Neural progenitor cell (in vitro differentiated cells): ENCODE measurements at regions not wholly inside any gene's neighbourhood (a gene's known extent, or its start where the extent isn't known, plus 50 kb on each side); places are given as distances from the start of the nearest gene placed in this dataset.
"Not testable (repeated sequence)": the region's sequence is repeated elsewhere in the genome, so short reads cannot be mapped to it uniquely, and the experiment has no call there.

Experiments used
- DNase-seq: peaks from one replicate; pipeline ENCODE4 v3.0.0-alpha.2; 2016; ENCODE audit warnings: low spot score
- H2AFZ ChIP-seq: fragments of 200-600 bp; sonication (generic); replicated peaks from 2 replicates; pipeline ENCODE4 v1.6.1; 2016; ENCODE audit warnings: antibody characterized with exemption
- H3F3A ChIP-seq: fragments of 200-600 bp; sonication (generic); 2 replicates; pipeline ENCODE4 v1.6.1; 2016; ENCODE audit warnings: antibody characterized with exemption, low read depth
- H3K27ac ChIP-seq: fragments of 200-600 bp; sonication (generic); 2 replicates; pipeline ENCODE4 v1.5.1; 2016; ENCODE audit warnings: mild to moderate bottlenecking
- H3K27me3 ChIP-seq: fragments of 200-600 bp; sonication (generic); 2 replicates; pipeline ENCODE4 v1.6.1; 2016; ENCODE audit warnings: mild to moderate bottlenecking, moderate library complexity
- H3K36me3 ChIP-seq: fragments of 200-600 bp; sonication (generic); 2 replicates; pipeline ENCODE4 v1.5.1; 2016
- H3K4me1 ChIP-seq: fragments of 200-600 bp; sonication (generic); 2 replicates; pipeline ENCODE4 v1.6.1; 2016; ENCODE audit warnings: mixed run types
- H3K4me2 ChIP-seq: fragments of 200-600 bp; sonication (generic); 2 replicates; pipeline ENCODE4 v1.6.1; 2016
- H3K4me3 ChIP-seq: fragments of 200-600 bp; sonication (generic); 2 replicates; pipeline ENCODE4 v1.5.1; 2016
- H3K79me2 ChIP-seq: fragments of 200-600 bp; sonication (generic); 2 replicates; pipeline ENCODE4 v1.6.1; 2016; ENCODE audit warnings: low read depth
- H3K9ac ChIP-seq: fragments of 200-600 bp; sonication (generic); 2 replicates; pipeline ENCODE4 v1.6.1; 2016
- H3K9me3 ChIP-seq: fragments of 200-600 bp; sonication (generic); 2 replicates; pipeline ENCODE4 v1.5.1; 2016; ENCODE audit warnings: low read depth
- H4K20me1 ChIP-seq: fragments of 200-600 bp; sonication (generic); 2 replicates; pipeline ENCODE4 v1.6.1; 2016; ENCODE audit warnings: low read depth
- H3K27ac Mint-ChIP-seq: 3 replicates; pipeline ENCODE4 v1.8.0; 2021; ENCODE audit warnings: mixed read lengths
- H3K27me3 Mint-ChIP-seq: 2 replicates; pipeline ENCODE4 v1.8.0; 2022; ENCODE audit warnings: low read depth, mild to moderate bottlenecking, inconsistent platforms, moderate library complexity, mixed read lengths; ENCODE audit not compliant: insufficient read depth
- H3K36me3 Mint-ChIP-seq: 3 replicates; pipeline ENCODE4 v1.8.0; 2021; ENCODE audit warnings: mixed read lengths
- H3K4me1 Mint-ChIP-seq: 3 replicates; pipeline ENCODE4 v1.8.0; 2021; ENCODE audit warnings: mixed read lengths
- H3K4me3 Mint-ChIP-seq: 3 replicates; pipeline ENCODE4 v1.8.0; 2021; ENCODE audit warnings: mild to moderate bottlenecking, moderate library complexity, mixed read lengths
- H3K9me3 Mint-ChIP-seq: 3 replicates; pipeline ENCODE4 v1.8.0; 2020; ENCODE audit warnings: mixed read lengths

GRCh38 chr16:22572331-22573224 is 61.9 kb downstream of the NPIPB5 start:
- not testable (repeated sequence) for DNase-seq

DNA sequence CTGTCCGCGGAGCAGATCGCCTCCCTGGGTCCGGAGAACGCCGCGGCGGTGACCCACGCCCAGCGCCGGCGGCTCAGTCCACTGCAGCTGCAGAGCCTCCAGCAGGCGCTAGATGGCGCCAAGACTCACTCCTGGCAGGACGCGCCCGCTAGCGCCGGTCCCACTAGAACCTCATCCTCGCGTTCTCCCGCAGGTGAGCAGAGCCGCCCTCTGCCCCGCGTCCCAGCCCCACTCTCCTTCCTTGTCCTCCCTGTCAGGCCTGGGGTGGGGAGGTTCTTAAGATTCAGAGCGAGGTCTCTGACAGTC is 62.5 kb downstream of the NPIPB5 start:
- not testable (repeated sequence) for H3K4me1 ChIP-seq, H4K20me1 ChIP-seq, H3F3A ChIP-seq, H3K4me3 ChIP-seq, H3K27ac Mint-ChIP-seq, H3K4me2 ChIP-seq, H3K9ac ChIP-seq, DNase-seq, H3K9me3 Mint-ChIP-seq, H2AFZ ChIP-seq, H3K4me3 Mint-ChIP-seq, H3K27ac ChIP-seq, H3K36me3 Mint-ChIP-seq, H3K27me3 Mint-ChIP-seq, H3K79me2 ChIP-seq, H3K36me3 ChIP-seq, H3K9me3 ChIP-seq, H3K4me1 Mint-ChIP-seq
- peaks cover 14% of the 10 kb centered on the region for H3K27me3 ChIP-seq

More at GRCh38 chr16:22572331-22573224, 61.9 kb downstream of the NPIPB5 start:
- H3K4me3 ChIP-seq, H3K36me3 ChIP-seq, H3K27ac ChIP-seq, H3K9me3 ChIP-seq, H3K27ac Mint-ChIP-seq, H3K4me3 Mint-ChIP-seq, H3K9ac ChIP-seq, H3K79me2 ChIP-seq, H3K9me3 Mint-ChIP-seq, H4K20me1 ChIP-seq, H2AFZ ChIP-seq, H3K4me1 ChIP-seq, H3K36me3 Mint-ChIP-seq, H3K4me2 ChIP-seq, H3F3A ChIP-seq, H3K4me1 Mint-ChIP-seq: not testable (repeated sequence)
- peaks cover 11% of the 10 kb centered on the region for H3K27me3 Mint-ChIP-seq
- peaks cover 14% of the 10 kb centered on the region for H3K27me3 ChIP-seq

- H3K79me2 ChIP-seq, H4K20me1 ChIP-seq, H3K4me1 Mint-ChIP-seq, H3K9me3 Mint-ChIP-seq, H3K36me3 Mint-ChIP-seq, H3K9ac ChIP-seq, H2AFZ ChIP-seq, H3K27ac Mint-ChIP-seq, H3K4me1 ChIP-seq, DNase-seq, H3K4me3 Mint-ChIP-seq, H3K36me3 ChIP-seq, H3K27me3 Mint-ChIP-seq, H3F3A ChIP-seq, H3K9me3 ChIP-seq, H3K4me3 ChIP-seq, H3K27ac ChIP-seq, H3K4me2 ChIP-seq: not testable (repeated sequence)
- H3K27me3 ChIP-seq: peaks cover 14% of the 10 kb centered on the region
These were observed 65.8 kb downstream of the NPIPB5 start for GRCh38 chr16:22576506-22576905.

- not testable (repeated sequence) for H2AFZ ChIP-seq, H3K27ac Mint-ChIP-seq, H3K4me3 Mint-ChIP-seq, H3K27me3 Mint-ChIP-seq, H3K9me3 Mint-ChIP-seq, H4K20me1 ChIP-seq, H3K4me2 ChIP-seq, H3K9ac ChIP-seq, H3K4me1 Mint-ChIP-seq, H3K36me3 Mint-ChIP-seq, H3K27me3 ChIP-seq, H3K79me2 ChIP-seq, H3K4me3 ChIP-seq, H3K27ac ChIP-seq, DNase-seq, H3K36me3 ChIP-seq, H3F3A ChIP-seq, H3K9me3 ChIP-seq, H3K4me1 ChIP-seq
These were observed 72.5 kb downstream of the NPIPB5 start for GRCh38 chr16:22583195-22583594.

- H3K9me3 ChIP-seq, H3K27ac Mint-ChIP-seq: not testable (repeated sequence)
These were observed 73.8 kb downstream of the NPIPB5 start for GRCh38 chr16:22584459-22584858.

GRCh38 chr16:22584941-22585340 is 74.2 kb downstream of the NPIPB5 start:
- H3K9me3 ChIP-seq, H3K27ac Mint-ChIP-seq, H3K36me3 ChIP-seq, H3K27ac ChIP-seq, H3K4me1 ChIP-seq, H3F3A ChIP-seq, H4K20me1 ChIP-seq, H3K9ac ChIP-seq, H3K36me3 Mint-ChIP-seq, H3K4me1 Mint-ChIP-seq, H3K4me2 ChIP-seq, H3K27me3 ChIP-seq, DNase-seq, H3K27me3 Mint-ChIP-seq, H3K4me3 Mint-ChIP-seq, H3K4me3 ChIP-seq, H2AFZ ChIP-seq, H3K79me2 ChIP-seq, H3K9me3 Mint-ChIP-seq: not testable (repeated sequence)

More at GRCh38 chr16:22584459-22584858, 73.8 kb downstream of the NPIPB5 start:
- not testable (repeated sequence) for H3K36me3 Mint-ChIP-seq, H3K27ac ChIP-seq, H3K4me2 ChIP-seq, H4K20me1 ChIP-seq, H3K27me3 Mint-ChIP-seq, H3K9ac ChIP-seq, H3K27me3 ChIP-seq, H3K4me1 Mint-ChIP-seq, H3K4me3 Mint-ChIP-seq, H3K79me2 ChIP-seq, H3K4me1 ChIP-seq, H3K9me3 Mint-ChIP-seq, H3K36me3 ChIP-seq, DNase-seq, H2AFZ ChIP-seq, H3F3A ChIP-seq, H3K4me3 ChIP-seq

- not testable (repeated sequence) for H3F3A ChIP-seq, H3K4me3 ChIP-seq, H3K4me1 Mint-ChIP-seq, H3K9ac ChIP-seq, H3K4me3 Mint-ChIP-seq, DNase-seq, H3K9me3 Mint-ChIP-seq, H3K4me2 ChIP-seq, H3K27ac Mint-ChIP-seq, H2AFZ ChIP-seq, H3K36me3 ChIP-seq, H3K27me3 ChIP-seq, H3K36me3 Mint-ChIP-seq, H3K9me3 ChIP-seq, H4K20me1 ChIP-seq, H3K27ac ChIP-seq, H3K79me2 ChIP-seq, H3K27me3 Mint-ChIP-seq, H3K4me1 ChIP-seq
These were observed 74.7 kb downstream of the NPIPB5 start for GRCh38 chr16:22585431-22585830.

GRCh38 chr16:22586732-22587131 is 76.0 kb downstream of the NPIPB5 start:
- H3K27me3 Mint-ChIP-seq, H3K9me3 ChIP-seq, H3K27ac ChIP-seq, H3K9ac ChIP-seq, H3K27me3 ChIP-seq, H3K36me3 ChIP-seq, H3K27ac Mint-ChIP-seq, H3K4me1 ChIP-seq, DNase-seq, H3F3A ChIP-seq, H3K9me3 Mint-ChIP-seq, H3K4me2 ChIP-seq, H3K79me2 ChIP-seq, H3K4me1 Mint-ChIP-seq, H3K36me3 Mint-ChIP-seq, H4K20me1 ChIP-seq, H3K4me3 Mint-ChIP-seq, H2AFZ ChIP-seq, H3K4me3 ChIP-seq: not testable (repeated sequence)
